ENCODE measurements at regions not wholly inside any gene's neighbourhood (a gene's known extent, or its start where the extent isn't known, plus 50 kb on each side); places are given as distances from the start of the nearest gene placed in this dataset.

DNA sequence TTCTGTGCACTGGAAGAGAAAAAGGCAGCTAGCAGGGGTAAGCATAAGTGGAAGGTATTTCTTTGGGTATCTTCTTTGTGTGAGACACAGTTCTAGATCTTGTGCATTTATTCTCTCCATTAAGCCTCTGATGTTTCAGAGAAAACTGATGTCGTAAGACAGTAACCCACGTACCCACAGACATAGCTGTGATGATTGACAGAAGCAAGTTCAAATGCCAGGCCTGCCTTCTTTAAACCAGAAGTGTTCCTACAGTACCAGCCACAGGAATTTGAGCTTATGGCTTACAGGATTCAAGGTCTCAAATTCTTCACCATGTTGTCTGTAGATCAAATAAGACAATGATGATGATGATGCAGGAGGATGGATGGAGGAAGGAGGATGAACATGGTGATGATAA lies 161.4 kb upstream of the KCNJ16 start:
- TF ChIP-seq CTCF (IDR thresholded peaks at IDR 0.05) = no peak
- no peak for TF ChIP-seq POLR2AphosphoS5 (IDR thresholded peaks at IDR 0.05)
- TF ChIP-seq EP300 (IDR thresholded peaks at IDR 0.05) = no peak

Measured in suprapubic skin (tissue), 4 donors.